Ramos (cell line): ENCODE measurements at regions not wholly inside any gene's neighbourhood (a gene's known extent, or its start where the extent isn't known, plus 50 kb on each side); places are given as distances from the start of the nearest gene placed in this dataset.
"Not testable (repeated sequence)": the region's sequence is repeated elsewhere in the genome, so short reads cannot be mapped to it uniquely, and the experiment has no call there.

Experiments used
- in situ Hi-C: fragments of 300-500 bp; cut with MboI; formaldehyde crosslinking; loops from one replicate; pipeline ENCODE4 v1.14.3; 2022; ENCODE audit warnings: low sequenced_read_pairs; ENCODE audit not compliant: unreplicated experiment

DNA sequence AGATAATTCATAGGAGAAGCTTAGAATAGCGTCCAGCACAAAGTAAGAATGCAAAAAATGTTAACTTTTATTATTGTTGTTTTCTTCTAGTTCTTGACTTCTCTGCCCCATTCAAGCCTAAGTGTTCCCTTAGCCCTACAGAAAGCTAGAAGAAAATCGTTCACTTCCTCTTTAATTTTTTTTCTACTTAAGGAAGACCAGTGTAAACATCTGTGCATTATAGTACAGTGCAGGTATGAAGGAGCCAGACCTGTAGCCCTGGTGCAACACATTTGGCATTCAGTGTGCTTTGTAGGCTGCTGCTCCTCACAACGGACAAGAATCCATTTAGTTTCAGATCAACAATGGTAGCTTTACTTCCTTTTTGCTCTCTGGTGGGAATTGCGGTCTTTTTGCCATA, 127.8 kb upstream of the SLC7A14 start:
- in situ Hi-C loops: no loop called here

DNA sequence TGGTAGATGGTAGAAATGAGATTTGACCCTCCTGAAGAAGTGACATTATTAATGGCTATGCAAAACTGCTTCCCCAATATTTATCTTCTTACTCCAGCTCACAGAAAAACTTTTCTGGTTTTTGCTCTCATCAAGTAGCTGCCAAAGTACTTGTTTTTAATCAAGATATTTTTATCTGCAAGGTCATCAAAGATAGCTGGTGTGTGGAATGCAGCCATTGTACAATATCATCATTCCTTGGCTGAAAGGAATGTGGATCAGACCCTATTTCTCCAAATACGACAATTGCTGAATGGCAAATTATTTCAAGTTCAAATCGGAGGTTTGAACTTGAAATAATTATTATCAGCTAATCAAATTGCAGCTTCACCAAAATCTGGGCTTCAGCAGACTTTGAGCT, 126.9 kb upstream of the SLC7A14 start:
- in situ Hi-C loops: no loop called here

DNA sequence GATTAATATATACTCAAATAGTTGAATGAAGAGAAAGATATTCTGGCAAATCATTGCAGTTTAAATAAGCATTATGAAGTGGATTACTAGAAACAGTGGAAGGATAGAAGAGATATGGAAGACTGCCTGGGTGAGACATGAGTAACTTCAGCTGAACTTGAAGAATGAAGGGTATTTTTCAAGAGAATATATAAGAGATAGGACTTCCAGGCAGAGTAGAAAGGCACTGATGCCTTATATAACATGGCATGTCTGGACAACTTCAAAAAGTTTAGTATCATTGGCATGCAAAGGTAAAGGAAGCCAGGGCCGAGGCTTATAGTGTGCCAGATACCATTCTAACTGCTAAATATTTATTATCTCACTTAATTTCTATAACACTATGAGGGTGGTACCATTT, 126.5 kb upstream of the SLC7A14 start:
- in situ Hi-C loops: no loop called here

DNA sequence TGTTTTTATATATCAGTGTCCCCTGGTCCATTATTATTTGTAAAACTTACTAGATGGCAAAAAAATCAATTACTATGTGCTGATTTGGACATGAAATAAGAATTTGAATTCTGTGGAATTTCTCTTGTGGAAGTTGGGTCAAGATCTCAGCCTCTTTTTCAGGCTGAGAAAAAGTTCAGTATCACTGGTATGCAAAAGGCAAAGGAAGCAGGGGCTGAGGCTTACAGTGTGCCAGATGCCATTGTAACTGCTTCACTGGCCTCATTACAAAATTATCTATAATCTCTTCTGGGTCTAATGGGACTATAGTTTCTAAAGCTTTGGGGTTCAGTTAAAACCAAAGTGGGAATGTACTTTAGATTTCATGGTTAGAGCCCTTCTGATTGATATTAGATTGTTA, 125.9 kb upstream of the SLC7A14 start:
- in situ Hi-C loops: no loop called here

DNA sequence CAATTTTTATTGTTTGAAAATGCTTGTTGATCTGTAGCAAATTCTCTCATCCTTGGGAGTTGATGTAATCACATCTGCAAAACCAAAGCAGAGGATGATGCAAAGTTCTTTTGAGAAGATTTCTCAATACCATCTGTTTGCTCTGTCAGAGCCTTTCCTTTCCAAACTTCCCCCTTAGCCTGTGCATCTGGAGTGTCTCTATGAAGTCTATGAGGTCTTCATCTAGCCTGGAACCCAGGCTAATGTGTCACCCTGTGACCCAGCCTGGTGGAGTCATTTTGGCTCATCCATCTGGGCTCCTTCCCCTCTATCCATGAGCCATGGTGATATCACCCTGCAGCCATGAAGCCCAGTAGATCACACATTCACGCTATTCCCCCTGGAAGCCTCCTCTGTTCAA, 123.2 kb upstream of the SLC7A14 start:
- in situ Hi-C loops: no loop called here

DNA sequence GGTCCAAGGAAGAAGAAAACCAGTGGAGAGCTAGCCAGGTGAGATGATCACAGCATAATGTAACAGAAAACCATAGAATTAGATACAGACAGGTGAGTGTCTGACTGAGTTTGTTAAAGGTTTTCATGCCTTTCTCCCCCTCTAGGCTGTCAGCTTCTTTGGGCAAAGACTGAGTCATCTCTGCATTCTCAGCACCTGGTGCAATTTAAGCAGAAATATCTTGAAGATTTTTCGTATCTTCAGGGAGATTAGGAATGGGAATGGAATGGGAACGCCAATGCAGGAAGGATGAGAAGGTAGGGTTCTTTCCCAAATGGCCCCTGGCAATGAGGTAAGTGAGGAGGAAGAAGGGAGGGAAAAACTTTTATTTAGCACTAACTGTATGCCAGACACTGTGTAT, 122.0 kb upstream of the SLC7A14 start:
- in situ Hi-C loops: no loop called here

DNA sequence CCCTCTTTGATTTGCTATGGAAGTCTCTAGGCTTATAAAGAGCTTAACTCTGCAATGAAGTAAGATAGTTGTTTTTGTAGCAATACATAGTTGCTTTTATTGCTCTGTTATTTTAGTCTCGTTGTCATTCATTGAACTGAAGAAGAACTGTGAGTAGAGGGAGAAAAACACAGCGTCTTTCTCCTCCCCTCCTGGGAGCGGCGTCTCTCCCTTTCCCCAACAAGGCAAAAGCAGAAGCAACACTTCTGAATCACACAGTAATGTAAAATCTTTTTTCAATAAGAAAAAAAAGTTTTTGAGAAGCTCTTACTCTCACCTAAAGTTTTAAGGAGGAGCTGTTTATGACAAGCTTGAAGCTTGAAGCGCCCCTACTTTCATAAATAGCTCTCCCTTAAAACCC, 119.3 kb upstream of the SLC7A14 start:
- in situ Hi-C loops: no loop called here

DNA sequence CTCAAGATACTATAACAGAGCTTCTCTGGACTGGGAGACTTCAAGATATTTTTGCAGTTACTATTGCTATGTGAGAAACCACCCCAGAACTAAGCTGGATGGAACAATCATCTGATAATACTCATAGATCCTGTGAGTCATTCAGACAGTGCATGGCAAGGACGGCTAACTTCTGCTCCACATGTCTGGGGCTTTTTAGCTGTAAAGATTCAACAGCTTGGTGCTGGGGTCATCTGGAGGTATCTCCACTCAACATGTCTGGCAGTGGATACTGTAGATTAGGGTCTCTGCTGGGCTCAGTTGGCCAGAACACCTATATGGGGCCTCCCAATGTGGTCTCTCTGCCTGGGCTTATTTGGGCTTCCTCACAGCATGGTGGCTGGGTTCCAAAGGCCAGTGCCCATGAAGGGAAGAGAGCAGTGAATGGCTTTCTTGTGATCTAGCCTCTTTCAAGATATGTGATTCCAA, 117.3 kb upstream of the SLC7A14 start:
- in situ Hi-C loops: no loop called here

DNA sequence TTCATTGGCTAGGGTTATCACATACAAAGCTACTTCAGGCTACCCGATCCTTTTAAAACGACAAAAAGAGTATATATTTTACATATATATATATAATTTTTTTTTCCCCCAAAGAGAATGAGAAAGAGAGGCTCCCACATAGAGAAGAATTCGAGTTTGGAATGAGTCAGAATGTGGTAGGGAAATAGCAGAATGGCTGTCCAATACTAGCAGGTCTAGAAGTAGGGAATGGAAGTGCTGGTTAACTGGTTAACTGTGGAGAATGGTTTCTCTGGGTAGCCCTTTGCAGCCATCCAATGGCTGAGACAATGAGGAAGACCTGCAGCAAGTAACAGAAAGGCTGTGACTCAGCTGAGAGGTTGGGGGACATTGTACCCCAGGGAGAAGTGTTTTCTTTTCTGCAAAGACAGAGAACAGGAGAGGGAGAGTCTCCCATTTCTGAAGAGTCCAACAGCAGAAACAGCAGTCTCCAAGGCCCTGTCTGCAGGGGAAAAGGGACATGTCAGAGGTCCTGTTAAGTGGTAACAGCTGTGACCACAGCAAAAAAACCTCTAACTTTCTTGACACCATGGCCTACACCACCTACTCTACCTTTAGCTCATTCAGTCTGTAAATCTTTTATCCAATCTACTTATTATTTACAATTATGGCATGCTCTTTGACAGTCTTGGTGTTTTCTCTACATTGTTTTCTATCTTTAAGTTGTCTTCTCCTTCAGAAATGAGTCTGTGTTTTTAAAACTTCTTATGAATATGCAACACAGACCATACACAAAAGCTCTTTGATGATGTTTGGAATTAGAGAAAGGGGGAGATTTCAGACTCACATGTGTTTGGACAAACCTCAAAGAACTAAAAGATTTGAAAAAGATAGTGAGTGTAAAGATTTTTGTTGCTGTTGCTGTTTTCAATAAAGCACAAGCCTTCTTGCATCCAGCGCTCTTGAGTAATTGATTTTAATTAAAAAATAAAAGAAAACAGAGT, 116.1 kb upstream of the SLC7A14 start:
- in situ Hi-C loops: no loop called here

DNA sequence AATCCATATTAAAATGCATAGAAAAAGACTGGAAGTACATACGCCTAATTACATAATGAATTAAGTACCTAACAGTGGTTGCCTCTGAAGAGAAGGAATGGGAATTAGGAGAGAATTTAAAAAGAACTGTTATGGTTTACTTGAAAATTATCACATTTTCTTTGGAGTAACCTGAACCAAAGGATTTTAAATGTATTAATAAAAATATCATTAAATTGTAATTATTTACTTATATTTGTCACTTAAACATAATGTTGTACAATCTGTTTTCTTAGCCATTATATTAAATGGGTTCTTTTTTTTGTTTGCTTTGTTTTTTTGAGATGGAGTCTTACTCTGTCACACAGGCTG, 114.2 kb upstream of the SLC7A14 start:
- in situ Hi-C loops: no loop called here

DNA sequence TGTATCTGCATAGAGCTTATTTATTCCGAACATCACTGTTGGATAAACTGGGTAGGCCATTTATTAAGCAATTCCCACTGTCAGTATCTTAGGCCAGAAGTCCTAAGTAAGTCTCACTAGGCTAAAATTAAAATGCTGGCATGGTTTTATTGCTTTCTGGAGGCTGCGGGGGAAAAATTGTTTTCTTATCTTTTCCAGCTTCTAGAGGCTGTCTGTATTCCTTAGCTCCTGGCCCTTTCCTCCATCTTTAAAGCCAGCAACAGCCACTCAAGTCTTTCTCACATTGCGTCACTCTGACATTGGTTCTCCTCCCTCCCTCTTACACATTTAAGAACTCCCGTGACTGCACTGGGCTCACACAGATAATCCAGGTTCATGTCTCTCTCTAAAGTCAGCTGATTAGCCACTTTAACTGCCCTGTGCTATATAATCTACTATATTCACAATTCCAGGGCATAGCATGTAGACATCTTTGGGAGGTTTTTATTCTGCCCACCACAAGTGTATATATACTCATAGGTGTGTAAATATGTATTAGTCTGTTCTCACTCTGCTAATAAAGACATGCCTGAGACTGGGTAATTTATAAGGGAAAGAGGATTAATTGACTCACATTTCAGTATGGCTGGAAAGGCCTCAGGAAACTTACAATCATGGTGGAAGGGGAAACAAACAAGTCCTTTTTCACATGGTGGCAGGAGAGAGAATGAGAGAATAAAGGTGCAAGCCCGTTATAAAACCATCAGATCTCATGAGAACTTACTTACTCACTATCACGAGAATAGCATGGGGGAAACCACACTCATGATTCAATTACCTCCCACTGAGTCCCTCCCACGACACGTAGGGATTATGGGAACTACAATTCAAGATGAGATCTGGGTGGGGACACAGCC, 113.5 kb upstream of the SLC7A14 start:
- in situ Hi-C loops: loop anchor here (10.0 kb wide), 1 partner anchor 385 kb away; no protein-coding TSS in a partner anchor

DNA sequence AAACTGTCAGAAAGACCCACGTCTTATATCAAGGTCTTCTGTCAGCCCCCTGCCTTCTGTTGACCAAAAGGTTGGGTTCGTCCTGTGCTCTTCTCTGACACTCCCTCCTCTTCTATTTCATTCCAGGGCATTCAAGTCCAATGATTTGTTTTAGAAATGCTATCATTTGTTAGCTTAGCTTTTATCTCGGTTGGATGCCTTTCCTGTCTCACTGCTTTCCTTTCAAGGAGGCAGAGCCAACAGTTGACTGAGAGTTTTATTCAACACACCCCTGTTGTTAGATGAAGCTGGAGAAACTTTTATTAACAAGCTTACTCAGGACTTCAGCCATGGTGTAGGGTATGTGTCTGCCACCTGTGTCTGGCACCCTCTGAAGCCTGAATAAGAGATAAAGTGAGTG, 112.0 kb upstream of the SLC7A14 start:
- in situ Hi-C loops: loop anchor here (10.0 kb wide), 1 partner anchor 383 kb away; no protein-coding TSS in a partner anchor

DNA sequence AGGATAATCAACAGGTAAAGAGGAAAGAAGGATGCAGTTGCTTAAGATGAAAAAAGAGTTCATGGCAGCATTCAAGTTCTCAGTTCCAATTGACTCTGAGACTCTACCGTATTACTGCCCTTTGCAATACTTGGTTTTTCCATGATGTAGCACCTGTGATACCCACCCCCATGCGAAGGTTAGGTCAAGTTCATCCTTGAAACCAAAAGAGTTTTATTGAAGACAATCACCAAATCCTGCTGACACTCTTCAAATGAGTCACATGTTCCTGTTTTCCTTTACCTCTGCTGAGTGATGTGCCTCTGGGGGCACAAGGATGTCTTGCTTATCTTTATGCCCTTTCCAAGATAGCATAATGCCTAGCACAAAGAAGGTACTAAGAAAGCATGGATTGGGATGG, 111.3 kb upstream of the SLC7A14 start:
- in situ Hi-C loops: loop anchor here (10.0 kb wide), 1 partner anchor 382 kb away; no protein-coding TSS in a partner anchor

DNA sequence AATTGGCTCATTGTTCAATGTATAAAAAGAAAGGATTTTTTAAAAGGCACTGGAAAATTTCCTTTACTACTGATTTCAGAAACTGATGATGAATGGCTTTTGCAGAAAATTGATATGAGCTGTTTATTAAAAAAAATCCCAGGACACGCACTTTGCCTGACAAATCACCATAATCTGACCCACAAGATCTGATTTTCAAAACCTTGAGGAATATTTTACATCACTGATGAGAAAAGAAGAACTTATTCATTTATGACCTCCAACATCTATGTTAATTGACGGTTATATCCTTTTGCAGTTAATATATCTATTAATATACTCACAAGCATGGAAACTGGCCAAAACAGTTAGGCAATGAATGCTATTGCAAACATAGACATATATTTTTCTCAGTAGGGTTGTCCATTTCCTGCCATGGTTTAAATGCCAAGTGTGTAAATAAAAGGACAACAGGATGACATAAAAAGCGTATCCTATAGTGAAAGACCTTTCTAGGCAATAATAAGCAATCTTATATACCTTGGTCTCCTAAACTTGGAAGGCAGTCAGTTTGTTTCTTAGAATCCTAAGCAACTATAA, 109.7 kb upstream of the SLC7A14 start:
- in situ Hi-C loops: loop anchor here (10.0 kb wide), 1 partner anchor 381 kb away; no protein-coding TSS in a partner anchor

DNA sequence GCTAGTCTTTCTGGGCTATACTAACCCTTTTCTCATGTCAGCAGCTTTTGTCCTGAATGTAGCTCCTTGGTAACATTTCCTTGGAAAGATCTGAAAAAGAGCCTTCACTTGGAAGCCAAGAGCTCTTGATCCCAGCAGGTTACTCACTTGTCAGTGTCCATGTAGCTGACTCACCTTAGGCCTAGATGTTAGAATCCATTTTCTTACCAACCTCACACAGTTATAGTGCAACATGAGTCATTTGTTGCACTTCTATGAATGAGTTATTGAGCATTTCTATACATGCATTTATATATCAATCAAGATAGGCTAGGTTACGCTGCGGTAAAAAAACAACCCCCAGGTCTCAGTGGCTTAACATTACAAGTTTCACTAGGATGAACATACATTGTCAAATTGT, 106.8 kb upstream of the SLC7A14 start:
- in situ Hi-C loops: loop anchor here (10.0 kb wide), 1 partner anchor 378 kb away; no protein-coding TSS in a partner anchor

DNA sequence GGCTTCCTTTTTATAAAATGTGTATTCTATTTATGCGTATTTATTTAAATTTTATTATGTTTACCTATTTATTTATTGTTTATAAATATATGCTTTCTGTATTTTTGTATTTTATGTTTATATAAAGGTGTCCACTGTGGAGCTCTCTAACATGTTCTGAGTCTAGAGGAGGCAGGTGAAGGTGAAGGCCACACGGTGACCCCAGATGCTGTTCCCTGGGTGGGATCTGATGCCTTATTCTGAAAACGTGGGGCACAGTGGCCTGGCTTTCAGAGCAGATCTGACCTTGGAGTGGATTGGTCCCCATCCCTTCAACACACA, 104.7 kb upstream of the SLC7A14 start:
- in situ Hi-C loops: loop anchor here (10.0 kb wide), 1 partner anchor 376 kb away; no protein-coding TSS in a partner anchor

DNA sequence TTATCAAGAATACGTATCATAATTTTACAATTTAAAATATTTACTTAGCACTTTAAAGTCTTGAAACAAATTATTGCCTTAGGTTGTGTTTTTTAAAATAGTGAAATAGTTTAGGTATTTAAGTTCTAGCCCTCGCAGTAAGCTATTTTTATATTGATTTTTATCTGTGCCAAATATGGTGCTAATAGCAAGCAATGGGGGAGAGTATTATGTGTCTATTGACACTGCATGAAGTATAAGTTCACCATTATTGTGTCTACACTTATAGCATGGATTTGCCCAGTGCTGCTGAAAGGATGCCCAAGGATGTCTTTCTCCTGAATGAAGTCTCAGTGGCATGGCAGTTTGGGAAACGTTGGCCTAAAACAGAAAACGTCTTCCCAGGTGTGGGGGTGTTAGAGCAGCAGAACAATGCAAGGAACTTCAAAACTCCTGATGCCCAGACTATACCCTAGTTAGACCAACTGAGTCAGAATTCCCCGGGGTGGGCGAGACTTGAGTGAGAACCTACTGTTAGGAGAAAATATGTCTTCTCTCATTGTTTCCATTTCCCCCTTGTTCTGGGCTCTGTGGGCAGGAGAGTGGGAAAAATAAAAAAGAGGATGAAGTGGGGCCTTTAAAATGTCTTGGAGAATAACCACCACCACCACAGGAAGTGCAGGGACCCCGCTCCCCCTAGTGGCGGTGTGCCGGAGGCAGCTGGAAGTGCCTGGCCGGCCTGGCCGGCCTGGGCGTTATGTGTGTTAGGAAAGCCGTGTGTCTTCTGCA, 104.2 kb upstream of the SLC7A14 start:
- in situ Hi-C loops: loop anchor here (10.0 kb wide), 1 partner anchor 375 kb away; no protein-coding TSS in a partner anchor

DNA sequence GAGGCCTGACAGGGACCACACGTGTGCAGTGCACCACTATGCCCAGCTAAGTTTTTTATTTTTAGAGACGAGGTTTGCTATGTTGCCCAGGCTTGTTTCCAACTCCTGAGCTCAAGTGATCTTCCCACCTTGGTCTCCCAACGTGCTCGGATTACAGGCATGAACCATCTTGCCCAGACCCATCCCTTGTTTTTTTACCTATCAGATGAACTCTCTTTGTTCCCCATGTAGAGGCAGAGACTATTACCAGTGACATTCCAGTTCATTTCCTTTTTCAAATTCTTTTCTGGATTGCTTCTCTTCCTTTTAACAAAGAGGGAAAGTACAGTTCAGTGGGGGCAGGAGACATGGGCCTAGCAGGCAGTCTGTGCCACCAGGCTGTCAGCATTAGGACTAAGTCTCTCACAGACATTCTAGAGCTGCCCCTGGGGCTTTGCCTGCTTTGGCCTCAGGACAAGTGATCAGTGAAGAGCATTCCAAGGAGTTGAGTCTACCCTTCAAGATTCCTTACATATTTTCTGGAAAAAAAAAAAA, 103.5 kb upstream of the SLC7A14 start:
- in situ Hi-C loops: no loop called here

DNA sequence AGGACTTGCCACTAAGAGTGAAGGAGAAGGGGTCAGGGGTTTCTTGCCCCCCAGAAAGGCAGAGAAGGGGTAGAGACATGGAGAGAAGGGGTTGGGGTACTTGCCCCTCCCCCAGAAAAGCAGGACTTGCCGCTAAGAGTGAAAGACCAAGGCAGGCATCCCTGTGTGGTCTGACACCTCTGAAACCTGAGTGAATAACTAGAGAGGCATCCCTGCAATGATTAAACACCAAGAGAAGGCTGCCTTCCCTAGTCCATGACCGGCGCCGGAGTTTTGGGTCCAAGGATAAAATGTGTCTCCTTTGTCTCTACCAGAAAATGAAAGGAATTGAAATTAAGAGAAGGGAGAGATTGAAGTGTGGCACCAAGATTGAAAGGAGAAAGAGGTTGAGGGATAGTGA, 102.3 kb upstream of the SLC7A14 start:
- in situ Hi-C loops: not testable (repeated sequence)
